Hematopoietic multipotent progenitor cell treated with erythropoietin and hydrocortisone succinate and interleukin-3 and kit ligand, for 6 days (in vitro differentiated cells): ENCODE measurements at regions not wholly inside any gene's neighbourhood (a gene's known extent, or its start where the extent isn't known, plus 50 kb on each side); places are given as distances from the start of the nearest gene placed in this dataset.
A peak's percentile ranks its signal among the peaks of the same experiment; 100 is the strongest.
"Not testable (repeated sequence)": the region's sequence is repeated elsewhere in the genome, so short reads cannot be mapped to it uniquely, and the experiment has no call there.

Source experiments
- DNase-seq: peaks from one replicate; pipeline ENCODE4 v3.0.0-alpha.2; 2015

DNA sequence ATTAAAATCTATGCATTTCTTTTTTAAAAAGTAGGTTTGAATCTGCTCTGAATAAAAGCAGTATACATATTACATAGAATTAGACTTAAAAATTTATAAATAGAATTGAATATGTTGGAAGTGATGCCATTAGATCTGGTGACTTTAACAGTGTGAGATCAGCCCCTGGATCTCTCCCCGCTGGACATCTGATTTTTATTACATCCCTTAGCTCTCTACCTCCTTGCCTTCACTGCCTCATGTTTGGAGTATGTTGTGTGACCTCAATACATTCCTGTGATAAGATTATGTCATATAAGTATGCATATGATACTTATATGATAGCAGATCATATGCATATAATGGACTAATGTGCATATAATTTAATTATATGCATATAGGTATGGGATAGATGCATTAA, 643.4 kb upstream of the NR2F2 start:
- no peak for DNase-seq

DNA sequence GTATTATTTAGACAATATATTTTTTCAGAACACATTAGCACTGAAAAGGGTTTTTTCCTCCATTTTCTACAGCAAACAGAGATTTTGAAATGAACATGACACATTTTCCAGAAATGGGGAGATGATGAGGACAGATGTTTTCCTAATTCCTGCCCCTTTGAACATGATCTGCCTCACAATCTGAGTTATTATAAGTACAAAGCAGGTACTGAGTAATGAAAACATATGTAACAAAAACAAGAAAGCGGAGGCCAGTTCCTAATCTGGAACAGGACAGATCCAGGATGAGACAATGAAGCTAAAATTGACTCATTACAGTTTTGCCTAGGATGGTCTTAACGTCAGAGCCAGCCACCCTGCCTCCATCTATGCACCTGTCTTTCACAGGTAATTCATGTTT, 642.8 kb upstream of the NR2F2 start:
- no peak for DNase-seq

DNA sequence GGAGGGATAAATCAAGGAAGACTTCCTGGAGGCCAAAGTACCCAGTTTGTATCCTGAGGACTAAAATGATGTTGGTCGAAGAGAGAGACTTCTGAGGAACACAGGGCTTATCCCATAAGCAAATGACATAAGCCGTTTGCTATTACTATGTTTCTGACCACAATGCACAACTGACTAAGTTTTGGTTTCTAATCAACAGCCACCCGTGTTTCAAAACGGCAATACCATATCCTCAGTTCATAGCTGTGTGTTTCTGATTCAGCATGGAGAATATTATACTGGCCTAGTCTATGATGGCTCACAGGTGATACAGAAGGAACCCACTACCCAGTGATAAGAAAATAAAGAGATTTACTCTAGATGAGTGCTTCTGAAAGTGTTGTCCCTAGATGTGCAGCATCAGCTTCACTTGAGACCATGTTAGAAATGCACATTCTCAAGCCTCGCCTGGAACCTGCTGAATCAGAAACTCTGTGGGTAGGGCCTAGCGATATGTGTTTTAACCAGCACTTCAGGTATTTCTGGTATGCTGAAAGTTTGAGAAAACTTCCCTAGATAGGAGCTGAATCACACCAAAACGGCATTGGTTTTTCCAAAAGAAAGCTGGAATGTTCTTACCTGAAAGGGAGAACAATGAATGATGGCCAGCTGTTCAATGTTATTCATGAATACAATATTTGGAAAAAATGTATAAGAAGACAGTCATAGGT, 639.7 kb upstream of the NR2F2 start:
- no peak for DNase-seq

- DNase-seq, result no peak
These were observed 636.6 kb upstream of the NR2F2 start for GRCh38 chr15:95693917-95694316.

GRCh38 chr15:95698230-95698629, 632.3 kb upstream of the NR2F2 start:
- no peak for DNase-seq

DNA sequence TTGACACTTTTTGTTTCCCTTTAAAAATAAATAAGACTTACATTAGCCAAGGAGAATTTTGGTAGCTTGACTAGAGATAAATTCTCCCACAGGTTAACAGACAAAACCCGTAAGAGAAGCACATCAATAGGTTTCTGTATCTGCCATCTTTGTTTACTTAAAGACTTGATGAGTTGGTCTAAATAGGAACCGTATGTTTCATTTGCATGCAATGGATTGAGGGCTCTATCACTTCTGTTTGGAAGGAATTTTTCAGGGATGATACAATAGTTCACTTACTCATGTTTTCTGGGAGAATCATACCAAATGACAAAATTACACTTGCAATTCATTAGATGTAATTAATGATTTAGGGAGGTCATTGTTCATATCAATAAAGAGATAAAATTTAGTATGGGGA, 631.5 kb upstream of the NR2F2 start:
- DNase-seq, result no peak

- no peak for DNase-seq
These were observed 630.9 kb upstream of the NR2F2 start for GRCh38 chr15:95699578-95699977.

- not testable (repeated sequence) for DNase-seq
These were observed 629.8 kb upstream of the NR2F2 start for GRCh38 chr15:95700692-95701091.

DNA sequence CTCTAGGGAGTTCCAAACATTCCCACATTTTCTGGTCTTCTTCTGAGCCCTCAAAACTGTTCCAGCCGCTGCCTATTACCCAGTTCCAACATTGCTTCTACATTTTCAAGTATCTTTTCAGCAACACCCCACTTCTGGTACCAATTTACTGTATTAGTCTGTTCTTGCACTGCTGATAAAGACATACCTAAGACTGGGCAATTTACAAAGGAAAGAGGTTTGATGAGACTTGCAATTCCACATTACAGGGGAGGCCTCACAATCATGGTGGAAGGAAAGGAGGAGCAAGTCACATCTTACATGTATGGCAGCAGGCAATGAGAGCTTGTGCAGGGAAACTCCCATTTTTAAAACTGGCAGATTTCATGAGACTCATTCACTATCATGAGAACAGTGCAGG, 629.1 kb upstream of the NR2F2 start:
- DNase-seq, result no peak

GRCh38 chr15:95709959-95710695, 620.4 kb upstream of the NR2F2 start:
- peak; percentile 9 for DNase-seq

DNA sequence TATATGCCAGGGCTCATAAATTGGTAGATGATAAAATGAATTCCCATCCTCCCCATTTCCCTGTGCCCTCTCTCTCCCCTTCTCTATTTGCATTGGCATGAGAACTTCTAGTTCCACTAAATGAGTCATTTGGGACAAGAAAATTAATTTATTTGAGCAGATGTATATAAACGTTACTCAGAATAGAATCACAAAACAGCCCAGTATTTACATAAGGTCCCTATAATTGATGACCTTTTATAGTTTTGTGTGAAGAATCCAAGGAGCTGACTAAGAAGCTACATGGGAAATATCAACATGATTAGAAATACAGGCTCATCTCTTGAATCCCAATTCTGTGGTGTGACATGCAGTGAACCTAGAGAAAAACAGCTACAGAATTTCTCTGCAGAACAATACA, 617.7 kb upstream of the NR2F2 start:
- DNase-seq, result no peak

GRCh38 chr15:95713324-95713723, 617.2 kb upstream of the NR2F2 start:
- no peak for DNase-seq

- DNase-seq, result no peak
These were observed 615.2 kb upstream of the NR2F2 start for GRCh38 chr15:95715116-95715903.

GRCh38 chr15:95715906-95716656, 614.4 kb upstream of the NR2F2 start:
- no peak for DNase-seq

DNA sequence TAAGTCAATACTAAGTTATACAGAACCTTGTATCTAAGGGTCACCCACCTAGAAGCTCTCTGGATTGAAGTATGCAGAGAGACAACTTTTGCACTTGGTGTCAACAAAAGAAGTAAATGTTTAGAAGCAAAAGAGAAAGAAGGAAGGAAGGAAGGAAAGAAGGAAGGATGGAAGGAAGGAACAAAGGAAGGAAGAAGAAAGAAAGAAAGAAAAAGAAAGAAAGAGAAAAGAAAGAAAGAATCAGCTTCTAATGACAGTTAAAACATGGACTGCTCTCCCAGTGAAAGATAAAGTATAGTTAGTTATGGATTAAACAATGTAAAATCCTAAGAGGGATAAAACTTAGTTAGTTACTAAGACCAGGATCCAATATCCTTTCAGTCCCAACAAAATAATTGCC, 613.8 kb upstream of the NR2F2 start:
- no peak for DNase-seq

- DNase-seq, result no peak
These were observed 612.1 kb upstream of the NR2F2 start for GRCh38 chr15:95718441-95718840.

DNA sequence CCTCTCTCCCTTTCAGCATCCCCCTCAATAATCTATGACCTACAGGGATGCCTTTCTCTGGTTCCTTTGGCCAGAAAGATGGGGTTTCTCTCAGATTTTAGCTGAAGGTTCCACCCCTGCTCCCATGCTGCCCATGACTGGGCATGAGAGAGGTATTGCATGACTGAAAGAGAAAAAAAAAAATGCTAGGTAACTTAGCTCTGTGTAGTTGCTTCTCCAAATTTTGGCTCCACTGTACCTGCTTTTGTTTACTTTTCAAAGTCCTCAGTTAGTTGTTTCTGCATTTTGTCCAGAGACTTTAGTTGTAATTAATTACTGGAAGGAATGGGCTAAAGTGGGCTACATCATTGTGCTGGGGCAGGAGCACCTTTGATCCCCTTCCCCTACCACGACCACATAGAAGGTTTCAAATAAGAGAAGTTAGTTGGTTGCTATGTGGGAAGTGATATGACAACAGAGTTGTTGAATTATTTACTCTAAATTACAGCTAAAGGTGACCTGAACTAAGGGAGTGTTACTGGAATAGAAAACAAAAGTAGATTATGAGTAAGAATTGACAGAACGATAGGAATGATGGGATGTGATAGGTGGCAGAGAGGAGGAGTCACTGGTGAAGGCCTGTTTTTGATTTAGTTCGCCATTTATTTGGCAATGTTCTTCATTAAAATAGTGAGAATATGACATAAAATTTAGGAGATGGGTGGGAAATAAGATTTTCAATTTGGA, 605.4 kb upstream of the NR2F2 start:
- no peak for DNase-seq

DNA sequence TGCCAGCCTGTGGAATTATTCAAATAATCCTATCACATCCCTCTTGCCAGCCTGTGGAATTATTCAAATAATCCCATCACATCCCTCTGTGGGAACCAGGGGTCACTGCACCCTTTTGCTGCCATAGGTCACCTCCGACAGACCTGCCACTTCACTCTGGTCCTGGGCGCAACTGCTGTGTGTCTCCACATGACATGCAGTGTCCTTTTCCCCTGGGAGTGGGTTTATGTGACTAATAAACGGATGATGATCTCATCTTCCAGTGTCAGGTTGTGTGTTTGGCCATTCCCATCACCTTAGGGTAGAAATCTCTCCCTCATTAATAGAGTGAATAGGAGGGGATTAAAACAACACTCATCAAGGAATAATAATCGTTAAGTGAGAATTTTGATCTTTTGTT, 603.6 kb upstream of the NR2F2 start:
- no peak for DNase-seq

GRCh38 chr15:95733931-95734330, 596.6 kb upstream of the NR2F2 start:
- no peak for DNase-seq

GRCh38 chr15:95734422-95735316, 595.8 kb upstream of the NR2F2 start:
- peak; percentile 26 for DNase-seq

- DNase-seq, result no peak
These were observed 593.4 kb upstream of the NR2F2 start for GRCh38 chr15:95737060-95737459.
